Common myeloid progenitor, CD34-positive (primary cell): ENCODE measurements at regions not wholly inside any gene's neighbourhood (a gene's known extent, or its start where the extent isn't known, plus 50 kb on each side); places are given as distances from the start of the nearest gene placed in this dataset.
"Not testable (repeated sequence)": the region's sequence is repeated elsewhere in the genome, so short reads cannot be mapped to it uniquely, and the experiment has no call there.

Experiments used
- CTCF ChIA-PET: fragments of 350-600 bp; sonication (Branson Sonifier 250); formaldehyde crosslinking; loops from one replicate; lab custom pipeline; 2021; ENCODE audit warnings: antibody characterized with exemption; lab: Charles Lee
- POLR2A ChIA-PET: fragments of 350-600 bp; sonication (Branson Sonifier 250); formaldehyde crosslinking; loops from one replicate; lab custom pipeline; 2021; ENCODE audit warnings: antibody characterized with exemption; lab: Charles Lee
- DNase-seq, 3 donors: peaks; one replicate each; pipeline versions ENCODE4 v3.0.0 to v3.0.0-alpha.2; 2013
- H3K27ac ChIP-seq, 2 experiments: 1 replicate in 1 of 2; 2 replicates in 1 of 2; pipeline ENCODE4 v1.7.0; 2013; ENCODE audit warnings: inconsistent platforms in 2 of 2, low read length in 2 of 2, mild to moderate bottlenecking in 2 of 2, low read depth in 1 of 2, moderate library complexity in 1 of 2; ENCODE audit not compliant: severe bottlenecking in 2 of 2, insufficient read depth in 1 of 2, poor library complexity in 1 of 2
- H3K27me3 ChIP-seq, 5 experiments: replicated peaks in 2 of 5; 1 replicate in 3 of 5; 2 replicates in 2 of 5; pipeline versions ENCODE4 v1.6.1 to v1.7.0; 2013; ENCODE audit warnings: low read length in 4 of 5, mild to moderate bottlenecking in 2 of 5, moderate library complexity in 2 of 5, inconsistent platforms in 1 of 5; ENCODE audit not compliant: insufficient read depth in 5 of 5, control insufficient read depth in 4 of 5
- H3K36me3 ChIP-seq, 4 experiments: 1 replicate in 2 of 4; 2 replicates in 2 of 4; pipeline versions ENCODE4 v1.6.1 to v1.7.0; 2013; ENCODE audit warnings: low read length in 3 of 4, control low read depth in 1 of 4, mild to moderate bottlenecking in 1 of 4; ENCODE audit not compliant: control insufficient read depth in 4 of 4, insufficient read depth in 4 of 4
- H3K4me1 ChIP-seq, 4 experiments: 1 replicate in 3 of 4; 2 replicates in 1 of 4; pipeline versions ENCODE4 v1.6.1 to v1.7.1; 2013; ENCODE audit warnings: low read length in 3 of 4, mild to moderate bottlenecking in 3 of 4, control low read depth in 1 of 4, inconsistent platforms in 1 of 4, moderate library complexity in 1 of 4; ENCODE audit not compliant: control insufficient read depth in 4 of 4, insufficient read depth in 4 of 4; ENCODE audit errors: control extremely low read depth in 1 of 4
- H3K4me3 ChIP-seq, 7 experiments: 1 replicate in 4 of 7; 2 replicates in 3 of 7; pipeline versions ENCODE4 v1.5.1 to v1.7.0; 2013; ENCODE audit warnings: mild to moderate bottlenecking in 7 of 7, low read length in 6 of 7, moderate library complexity in 6 of 7, inconsistent platforms in 2 of 7, low read depth in 2 of 7, control low read depth in 1 of 7; ENCODE audit not compliant: insufficient read depth in 4 of 7, control insufficient read depth in 1 of 7; ENCODE audit errors: extremely low read depth in 1 of 7
- H3K9me3 ChIP-seq, 5 experiments: 1 replicate in 4 of 5; 2 replicates in 1 of 5; pipeline versions ENCODE4 v1.6.1 to v1.7.1; 2013; ENCODE audit warnings: low read length in 4 of 5, mild to moderate bottlenecking in 2 of 5, inconsistent platforms in 1 of 5, low read depth in 1 of 5, moderate library complexity in 1 of 5; ENCODE audit not compliant: control insufficient read depth in 4 of 5, insufficient read depth in 2 of 5; ENCODE audit errors: control extremely low read depth in 1 of 5
- WGBS: methylation state at CpG from one replicate; pipeline ENCODE4 v1.1.5; 2013; ENCODE audit not compliant: insufficient coverage; 5-methylcytosine and 5-hydroxymethylcytosine counted together

GRCh38 chr2:8251291-8251690 lies 430.6 kb upstream of the ID2 start:
- no peaks in the 10 kb centered on the region for H3K36me3 ChIP-seq
- H3K4me3 ChIP-seq = no peak overlapping the region
- WGBS = 22% methylated on average over 3 of the region's 6 CpGs
- DNase-seq = peak in 2 of 3 donors; percentile 49 to 58
- peaks cover 5 to 11% (median 9%) of the 10 kb centered on the region in 4 experiments for H3K4me1 ChIP-seq
- no peaks in the 10 kb centered on the region for H3K27me3 ChIP-seq
- no peak overlapping the region for H3K27ac ChIP-seq
- H3K9me3 ChIP-seq = peaks cover 0 to 16% (median 0%) of the 10 kb centered on the region in 5 experiments
- POLR2A ChIA-PET = no interaction called here
- CTCF ChIA-PET = interaction anchor here (0.9 to 1.1 kb wide), 4 partner anchors 9 to 25 kb away, joined by 3 read pairs; no protein-coding TSS in a partner anchor

DNA sequence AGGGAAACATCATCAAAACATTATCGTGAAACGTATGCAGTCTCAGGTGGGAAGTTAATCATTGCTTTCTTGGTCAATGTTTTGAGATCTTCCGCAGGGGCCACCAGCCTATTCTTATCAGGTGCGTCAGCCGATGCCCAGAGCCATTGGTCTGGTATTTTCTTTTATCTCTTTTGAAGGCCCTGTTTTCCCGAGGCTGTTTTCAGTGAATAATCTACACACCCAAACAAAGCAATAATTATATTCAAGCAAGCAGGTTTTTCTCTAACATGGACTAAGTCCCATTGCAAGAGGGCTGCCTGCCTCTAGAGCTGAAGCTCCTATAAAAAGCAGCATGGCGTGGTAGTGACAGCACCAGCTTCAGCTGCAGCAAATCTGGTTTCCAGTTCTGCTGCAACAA lies 430.0 kb upstream of the ID2 start:
- 97% methylated on average over 6 of the region's 7 CpGs for WGBS
- POLR2A ChIA-PET = no interaction called here
- H3K36me3 ChIP-seq = no peaks in the 10 kb centered on the region

DNA sequence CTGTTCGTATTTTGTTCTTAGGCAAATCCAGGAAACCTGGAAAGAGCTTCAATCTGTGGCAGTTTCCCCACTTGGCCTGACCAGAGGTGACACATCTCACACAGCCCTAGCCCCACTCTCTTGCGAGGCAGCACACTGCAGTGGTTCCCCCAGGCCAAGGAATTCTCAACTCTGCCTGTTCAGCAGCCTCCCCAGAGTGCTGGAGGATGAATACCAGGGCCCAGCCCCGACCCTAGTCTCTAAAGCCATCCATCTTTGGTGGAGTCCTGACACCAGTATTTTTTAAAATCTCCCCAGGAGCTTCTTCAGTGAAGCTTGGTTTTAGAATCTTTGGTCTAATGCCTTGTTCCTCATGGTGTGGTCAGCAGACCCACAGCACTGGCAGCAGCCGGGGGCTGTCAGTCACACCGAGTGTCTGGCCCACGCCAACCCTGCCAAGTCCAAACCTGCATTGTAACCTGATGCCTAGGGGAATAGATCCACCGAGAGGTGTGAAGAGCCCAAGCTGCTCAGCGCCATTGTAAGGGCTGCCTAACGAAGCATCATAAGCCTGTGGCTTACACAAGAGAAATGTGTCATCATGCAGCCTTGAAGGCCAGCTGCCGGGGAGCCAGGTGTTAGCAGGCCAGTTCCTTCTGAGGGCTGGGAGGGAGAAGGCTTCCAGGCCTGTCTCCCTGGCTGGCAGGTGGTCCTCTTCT lies 428.7 kb upstream of the ID2 start:
- POLR2A ChIA-PET = no interaction called here
- DNase-seq = no peak
- H3K27ac ChIP-seq = no peak overlapping the region
- CTCF ChIA-PET = interaction anchor here (0.7 to 1.5 kb wide), 2 partner anchors 13 to 18 kb away, joined by 3 to 5 read pairs; no protein-coding TSS in a partner anchor
- peaks cover 5 to 11% (median 9%) of the 10 kb centered on the region in 4 experiments for H3K4me1 ChIP-seq
- WGBS = 89% methylated on average over 9 of the region's 10 CpGs
- H3K27me3 ChIP-seq = no peaks in the 10 kb centered on the region
- peaks cover 0 to 9% (median 0%) of the 10 kb centered on the region in 5 experiments for H3K9me3 ChIP-seq
- H3K36me3 ChIP-seq = no peaks in the 10 kb centered on the region
- H3K4me3 ChIP-seq = no peak overlapping the region

More for the DNA sequence above, 430.0 kb upstream of the ID2 start:
- Histone ChIP-seq H3K27me3 (no peaks in the 10 kb centered on the region), H3K27ac (no peak overlapping the region), H3K9me3 (peaks cover 0 to 11% (median 0%) of the 10 kb centered on the region in 5 experiments), H3K4me3 (no peak overlapping the region), H3K4me1 (peaks cover 5 to 11% (median 9%) of the 10 kb centered on the region in 4 experiments)
- no peak for DNase-seq
- CTCF ChIA-PET = interaction anchor here (0.9 to 1.1 kb wide), 3 partner anchors 8 to 13 kb away, joined by 3 read pairs; no protein-coding TSS in a partner anchor

DNA sequence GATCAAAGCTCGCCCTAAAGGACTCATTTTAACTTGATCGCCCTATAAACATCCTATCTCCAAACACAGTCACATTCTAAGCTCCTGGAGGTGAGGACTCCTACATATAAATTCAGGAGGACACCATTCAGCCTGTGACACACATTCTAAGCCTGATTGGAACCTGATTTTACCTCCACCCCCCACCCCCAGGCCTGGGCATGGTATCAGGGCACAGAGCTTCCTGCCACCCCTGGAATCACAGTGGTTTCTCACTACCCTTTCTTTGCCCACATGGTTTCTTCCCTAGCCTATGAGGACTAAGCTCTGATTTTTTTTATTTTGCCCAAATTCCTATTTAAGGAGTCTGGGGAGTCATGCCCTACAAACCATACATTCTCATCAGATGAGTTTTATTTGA lies 428.1 kb upstream of the ID2 start:
- Histone ChIP-seq H3K9me3 (peaks cover 0 to 9% (median 0%) of the 10 kb centered on the region in 5 experiments), H3K27me3 (no peaks in the 10 kb centered on the region), H3K36me3 (no peaks in the 10 kb centered on the region), H3K4me1 (peaks cover 5 to 11% (median 9%) of the 10 kb centered on the region in 4 experiments), H3K4me3 (no peak overlapping the region), H3K27ac (no peak overlapping the region)
- no peak for DNase-seq
- CTCF ChIA-PET = interaction anchor here (0.7 to 1.5 kb wide), 3 partner anchors 13 to 145 kb away, joined by 3 to 5 read pairs (median 3); no protein-coding TSS in a partner anchor
- POLR2A ChIA-PET = no interaction called here
- WGBS = 100% methylated on average over 1 of the region's 2 CpGs

- POLR2A ChIA-PET = not testable (repeated sequence)
Observed at GRCh38 chr2:8254214-8254613, 427.6 kb upstream of the ID2 start.

DNA sequence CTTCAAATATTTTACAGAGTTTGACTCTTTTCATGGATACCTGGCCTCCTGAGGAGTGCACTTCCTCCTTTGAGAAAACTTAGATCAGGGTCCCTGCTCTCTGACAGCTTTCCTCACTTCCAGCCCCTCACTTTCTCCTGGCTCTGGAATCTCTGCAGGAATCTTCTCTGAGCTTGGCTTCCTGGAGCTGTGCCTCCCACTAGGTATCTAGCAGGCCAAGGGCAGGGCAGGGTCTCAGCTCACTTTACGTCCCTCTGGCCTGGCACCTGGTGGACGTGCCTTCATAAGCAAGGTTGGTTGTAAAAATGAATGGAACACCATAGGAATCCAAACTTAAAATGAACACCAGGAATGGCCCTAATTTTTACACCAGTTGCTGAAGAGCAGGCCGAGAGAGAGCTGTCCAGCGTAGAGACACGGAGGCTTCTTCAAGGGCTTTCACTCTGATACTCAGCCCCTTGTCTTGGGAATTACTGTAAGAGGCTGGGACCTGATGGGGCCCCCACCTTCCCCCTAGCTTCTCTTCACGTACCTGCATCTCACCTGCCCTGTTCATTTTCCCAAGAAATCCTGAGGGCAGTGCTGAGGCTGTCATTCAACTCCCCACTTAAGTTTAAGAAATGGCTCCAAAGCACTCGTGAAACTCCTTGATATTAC lies 426.9 kb upstream of the ID2 start:
- POLR2A ChIA-PET = no interaction called here
- WGBS = 100% methylated on average over 4 of the region's 7 CpGs
- CTCF ChIA-PET = interaction anchor here (0.9 kb wide), 1 partner anchor 30 kb away, joined by 4 read pairs; no protein-coding TSS in a partner anchor
- H3K27me3 ChIP-seq = no peaks in the 10 kb centered on the region
- H3K4me3 ChIP-seq = no peak overlapping the region
- peaks cover 5 to 11% (median 9%) of the 10 kb centered on the region in 4 experiments for H3K4me1 ChIP-seq
- peaks cover 0 to 4% (median 0%) of the 10 kb centered on the region in 5 experiments for H3K9me3 ChIP-seq
- DNase-seq = no peak
- H3K27ac ChIP-seq = no peak overlapping the region
- H3K36me3 ChIP-seq = no peaks in the 10 kb centered on the region

More at GRCh38 chr2:8254214-8254613, 427.6 kb upstream of the ID2 start:
- H3K27me3 ChIP-seq, H3K36me3 ChIP-seq, H3K4me3 ChIP-seq, H3K9me3 ChIP-seq, H3K27ac ChIP-seq, DNase-seq: not testable (repeated sequence)
- peaks cover 5 to 11% (median 9%) of the 10 kb centered on the region in 4 experiments for H3K4me1 ChIP-seq
- CTCF ChIA-PET = interaction anchor here (0.8 kb wide), 1 partner anchor 145 kb away, joined by 3 read pairs; no protein-coding TSS in a partner anchor
